DOHH2 (cell line): ENCODE measurements at regions not wholly inside any gene's neighbourhood (a gene's known extent, or its start where the extent isn't known, plus 50 kb on each side); places are given as distances from the start of the nearest gene placed in this dataset.

Source experiments
- EZH2phosphoT487 ChIP-seq: fragments of 200-600 bp; sonication (generic); IDR thresholded peaks from 2 replicates; pipeline ENCODE4 v1.6.1; 2017; ENCODE audit warnings: borderline replicate concordance, mild to moderate bottlenecking, antibody characterized with exemption, low read length, moderate library complexity, mixed read lengths
- TF ChIP-seq, protein P1 (sequence below): fragments of 200-600 bp; sonication (generic); IDR thresholded peaks from one replicate; pipeline ENCODE4 v1.5.1; 2014; ENCODE audit warnings: antibody characterized with exemption, mild to moderate bottlenecking, low read depth, low read length; ENCODE audit not compliant: poor library complexity, severe bottlenecking

- TF ChIP-seq, protein P1, sequence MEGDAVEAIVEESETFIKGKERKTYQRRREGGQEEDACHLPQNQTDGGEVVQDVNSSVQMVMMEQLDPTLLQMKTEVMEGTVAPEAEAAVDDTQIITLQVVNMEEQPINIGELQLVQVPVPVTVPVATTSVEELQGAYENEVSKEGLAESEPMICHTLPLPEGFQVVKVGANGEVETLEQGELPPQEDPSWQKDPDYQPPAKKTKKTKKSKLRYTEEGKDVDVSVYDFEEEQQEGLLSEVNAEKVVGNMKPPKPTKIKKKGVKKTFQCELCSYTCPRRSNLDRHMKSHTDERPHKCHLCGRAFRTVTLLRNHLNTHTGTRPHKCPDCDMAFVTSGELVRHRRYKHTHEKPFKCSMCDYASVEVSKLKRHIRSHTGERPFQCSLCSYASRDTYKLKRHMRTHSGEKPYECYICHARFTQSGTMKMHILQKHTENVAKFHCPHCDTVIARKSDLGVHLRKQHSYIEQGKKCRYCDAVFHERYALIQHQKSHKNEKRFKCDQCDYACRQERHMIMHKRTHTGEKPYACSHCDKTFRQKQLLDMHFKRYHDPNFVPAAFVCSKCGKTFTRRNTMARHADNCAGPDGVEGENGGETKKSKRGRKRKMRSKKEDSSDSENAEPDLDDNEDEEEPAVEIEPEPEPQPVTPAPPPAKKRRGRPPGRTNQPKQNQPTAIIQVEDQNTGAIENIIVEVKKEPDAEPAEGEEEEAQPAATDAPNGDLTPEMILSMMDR: no peak
- TF ChIP-seq EZH2phosphoT487: no peak
Observed at GRCh38 chr18:23331091-23331920, 121.8 kb upstream of the RIOK3 start.
